A673 (cell line): ENCODE measurements at regions not wholly inside any gene's neighbourhood (a gene's known extent, or its start where the extent isn't known, plus 50 kb on each side); places are given as distances from the start of the nearest gene placed in this dataset.
"Not testable (repeated sequence)": the region's sequence is repeated elsewhere in the genome, so short reads cannot be mapped to it uniquely, and the experiment has no call there.

Source experiments
- BruUV-seq: library from RNA; stranded (reverse); fragments of 400-500 nt; replicated peaks from 2 replicates; lab custom pipeline; 2021; lab: Mats Ljungman, UMichigan
- CTCF ChIA-PET: fragments of 300-600 bp; sonication (Branson Sonifier 250); formaldehyde crosslinking; loops from one replicate; lab custom pipeline; 2022; ENCODE audit warnings: antibody characterized with exemption; lab: Charles Lee
- POLR2A ChIA-PET: fragments of 300-600 bp; sonication (Branson Sonifier 250); formaldehyde crosslinking; loops from one replicate; lab custom pipeline; 2022; ENCODE audit warnings: antibody characterized with exemption; ENCODE audit not compliant: low non-redundant PET; lab: Charles Lee
- DNase-seq: peaks from one replicate; pipeline ENCODE4 v3.0.0-alpha.2; 2015; ENCODE audit warnings: low spot score
- H3K27ac ChIP-seq: fragments of 200-600 bp; sonication (generic); 2 replicates; pipeline ENCODE4 v1.5.1; 2016; ENCODE audit warnings: mixed run types, low read depth, mild to moderate bottlenecking, mixed read lengths, antibody characterized with exemption, low read length; ENCODE audit not compliant: poor library complexity, severe bottlenecking
- H3K27me3 ChIP-seq: fragments of 200-600 bp; sonication (generic); replicated peaks from 2 replicates; pipeline ENCODE4 v1.6.1; 2017; ENCODE audit warnings: mixed run types, low read depth, mild to moderate bottlenecking, mixed read lengths, antibody characterized with exemption, low read length; ENCODE audit not compliant: insufficient read depth, poor library complexity
- H3K36me3 ChIP-seq: fragments of 200-600 bp; sonication (generic); 2 replicates; pipeline ENCODE4 v1.6.1; 2016; ENCODE audit warnings: mixed run types, mild to moderate bottlenecking, mixed read lengths, antibody characterized with exemption, low read length; ENCODE audit not compliant: insufficient read depth, poor library complexity, severe bottlenecking
- H3K4me1 ChIP-seq: fragments of 200-600 bp; sonication (generic); 2 replicates; pipeline ENCODE4 v1.6.1; 2017; ENCODE audit warnings: mixed run types, mild to moderate bottlenecking, mixed read lengths, antibody characterized with exemption, low read length; ENCODE audit not compliant: insufficient read depth, poor library complexity, severe bottlenecking
- H3K4me3 ChIP-seq: fragments of 200-600 bp; sonication (generic); 2 replicates; pipeline ENCODE4 v1.5.1; 2016; ENCODE audit warnings: low read depth, mixed run types, mild to moderate bottlenecking, mixed read lengths, low read length; ENCODE audit not compliant: poor library complexity, severe bottlenecking
- H3K9me3 ChIP-seq: fragments of 200-600 bp; sonication (generic); 2 replicates; pipeline ENCODE4 v1.6.1; 2016; ENCODE audit warnings: mixed run types, low read depth, mild to moderate bottlenecking, mixed read lengths, antibody characterized with exemption, low read length; ENCODE audit not compliant: poor library complexity, severe bottlenecking
- EZH2 ChIP-seq: fragments of 200-600 bp; sonication (generic); IDR thresholded peaks from 2 replicates; pipeline ENCODE4 v1.6.1; 2017; ENCODE audit warnings: borderline replicate concordance, low read depth, mild to moderate bottlenecking, mixed read lengths, antibody characterized with exemption, low read length; ENCODE audit not compliant: poor library complexity, severe bottlenecking
- intact Hi-C: fragments of 100-400 bp; cut with micrococcal nuclease; formaldehyde crosslinking; loops from one replicate; pipeline ENCODE4 v1.10.0; 2022; ENCODE audit not compliant: unreplicated experiment
- TF ChIP-seq, protein P1 (sequence below): fragments of 300-800, 200-600 bp; sonication (generic); conservative IDR thresholded peaks from 2 replicates; pipeline ENCODE4 v1.5.1; 2017; ENCODE audit warnings: low read depth, mild to moderate bottlenecking, antibody characterized with exemption, low read length, moderate library complexity, mixed read lengths

DNA sequence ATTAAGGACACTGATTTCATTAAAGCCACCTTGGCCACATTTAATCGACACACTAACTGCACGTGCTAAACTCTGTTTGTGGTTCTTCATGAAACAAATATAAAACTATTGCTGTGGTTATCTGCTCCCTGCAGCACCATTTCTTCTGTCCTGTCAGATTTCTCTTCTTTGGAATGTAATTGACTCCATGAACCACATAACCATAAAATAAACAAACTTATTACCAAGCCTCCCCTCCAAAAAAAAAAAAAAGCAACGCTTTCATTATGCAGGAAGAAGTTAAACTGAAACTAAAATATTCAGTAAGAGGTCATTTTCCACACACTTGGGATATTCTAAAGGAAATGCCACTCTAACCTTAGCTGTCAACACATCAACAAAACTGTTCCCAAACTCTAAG is 319.1 kb upstream of the NT5E start:
- Histone ChIP-seq H3K36me3 (no peaks in the 10 kb centered on the region), H3K9me3 (no peaks in the 10 kb centered on the region), H3K27me3 (no peaks in the 10 kb centered on the region), H3K4me1 (peaks cover 11% of the 10 kb centered on the region), H3K27ac (no peak overlapping the region), H3K4me3 (no peak overlapping the region)
- BruUV-seq, result no TSS peak
- intact Hi-C loops, result no loop called here
- POLR2A ChIA-PET, result no interaction called here
- DNase-seq, result no peak
- TF ChIP-seq, protein P1, sequence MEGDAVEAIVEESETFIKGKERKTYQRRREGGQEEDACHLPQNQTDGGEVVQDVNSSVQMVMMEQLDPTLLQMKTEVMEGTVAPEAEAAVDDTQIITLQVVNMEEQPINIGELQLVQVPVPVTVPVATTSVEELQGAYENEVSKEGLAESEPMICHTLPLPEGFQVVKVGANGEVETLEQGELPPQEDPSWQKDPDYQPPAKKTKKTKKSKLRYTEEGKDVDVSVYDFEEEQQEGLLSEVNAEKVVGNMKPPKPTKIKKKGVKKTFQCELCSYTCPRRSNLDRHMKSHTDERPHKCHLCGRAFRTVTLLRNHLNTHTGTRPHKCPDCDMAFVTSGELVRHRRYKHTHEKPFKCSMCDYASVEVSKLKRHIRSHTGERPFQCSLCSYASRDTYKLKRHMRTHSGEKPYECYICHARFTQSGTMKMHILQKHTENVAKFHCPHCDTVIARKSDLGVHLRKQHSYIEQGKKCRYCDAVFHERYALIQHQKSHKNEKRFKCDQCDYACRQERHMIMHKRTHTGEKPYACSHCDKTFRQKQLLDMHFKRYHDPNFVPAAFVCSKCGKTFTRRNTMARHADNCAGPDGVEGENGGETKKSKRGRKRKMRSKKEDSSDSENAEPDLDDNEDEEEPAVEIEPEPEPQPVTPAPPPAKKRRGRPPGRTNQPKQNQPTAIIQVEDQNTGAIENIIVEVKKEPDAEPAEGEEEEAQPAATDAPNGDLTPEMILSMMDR, result no peak
- no peak for TF ChIP-seq EZH2
- CTCF ChIA-PET, result no interaction called here

DNA sequence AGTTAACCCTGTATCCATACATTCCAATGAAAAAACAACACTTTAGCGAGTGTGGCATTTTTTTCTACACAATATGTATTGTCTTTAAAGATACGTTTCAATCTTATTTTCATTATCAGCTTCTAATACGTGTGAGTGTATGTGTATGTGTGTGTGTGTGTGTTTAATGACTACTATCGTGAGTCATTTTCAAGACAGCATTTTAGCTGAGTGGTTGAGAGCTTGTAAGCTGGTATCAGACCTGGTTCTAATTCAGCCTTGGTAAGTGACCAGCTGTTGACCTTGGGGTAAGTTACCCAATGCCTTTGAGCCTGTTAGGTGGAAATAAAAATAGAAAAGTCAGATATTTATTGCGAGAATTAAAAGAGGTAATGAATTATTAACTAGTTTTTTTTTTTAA is 320.0 kb upstream of the NT5E start:
- Histone ChIP-seq H3K4me1 (peaks cover 20% of the 10 kb centered on the region), H3K4me3 (no peak overlapping the region), H3K9me3 (no peaks in the 10 kb centered on the region), H3K36me3 (no peaks in the 10 kb centered on the region), H3K27me3 (no peaks in the 10 kb centered on the region), H3K27ac (no peak overlapping the region)
- intact Hi-C loops, result loop anchor here (5.0 to 10.0 kb wide), 2 partner anchors 163 to 355 kb away; no protein-coding TSS in a partner anchor
- ChIA-PET CTCF (no interaction called here), POLR2A (no interaction called here)
- no TSS peak for BruUV-seq
- TF ChIP-seq, protein P1, result no peak
- TF ChIP-seq EZH2, result no peak
- DNase-seq, result no peak

DNA sequence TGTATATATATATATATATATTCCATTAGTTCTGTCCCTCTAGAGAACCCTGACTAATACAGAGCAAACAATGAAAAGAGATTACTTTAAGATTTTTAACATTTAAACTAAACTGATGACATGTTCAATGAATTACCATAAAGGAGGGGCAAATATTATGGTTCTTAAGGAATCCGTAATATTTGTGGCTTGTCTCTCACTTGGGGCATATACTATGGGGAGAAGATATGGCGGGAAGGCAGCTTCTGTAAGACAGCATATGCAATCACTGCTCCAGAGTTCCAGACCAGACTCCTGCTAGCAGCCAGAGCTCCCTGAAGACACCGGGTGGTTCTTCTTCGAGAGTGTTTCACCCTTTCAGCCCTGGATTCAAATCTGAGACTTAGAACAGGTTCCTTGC is 321.1 kb upstream of the NT5E start:
- peaks cover 28% of the 10 kb centered on the region for H3K4me1 ChIP-seq
- H3K27me3 ChIP-seq, result no peaks in the 10 kb centered on the region
- TF ChIP-seq EZH2, result no peak
- TF ChIP-seq, protein P1, result no peak
- DNase-seq, result no peak
- BruUV-seq, result no TSS peak
- no peak overlapping the region for H3K4me3 ChIP-seq
- ChIA-PET CTCF (no interaction called here), POLR2A (no interaction called here)
- intact Hi-C loops, result loop anchor here (5.0 to 10.0 kb wide), 2 partner anchors 161 to 354 kb away; no protein-coding TSS in a partner anchor
- H3K27ac ChIP-seq, result no peak overlapping the region
- H3K9me3 ChIP-seq, result no peaks in the 10 kb centered on the region
- H3K36me3 ChIP-seq, result no peaks in the 10 kb centered on the region

DNA sequence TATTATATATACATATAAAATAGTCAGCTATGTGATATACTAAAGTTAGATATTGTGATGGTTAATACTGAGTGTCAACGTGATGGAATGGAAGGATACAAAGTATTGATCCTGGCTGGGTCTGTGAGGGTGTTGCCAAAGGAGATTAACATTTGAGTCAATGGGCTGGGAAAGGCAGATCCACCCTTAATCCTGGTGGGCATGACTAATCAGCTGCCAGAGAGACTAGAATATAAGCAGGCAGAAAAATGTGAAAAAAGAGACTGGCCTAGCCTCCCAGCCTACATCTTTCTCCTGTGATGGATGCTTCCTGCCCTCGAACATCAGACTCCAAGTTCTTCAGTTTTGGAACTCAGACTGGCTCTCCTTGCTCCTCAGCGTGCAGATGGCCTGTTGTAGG is 321.6 kb upstream of the NT5E start:
- peaks cover 28% of the 10 kb centered on the region for H3K4me1 ChIP-seq
- DNase-seq, H3K4me3 ChIP-seq, H3K27me3 ChIP-seq, H3K27ac ChIP-seq, POLR2A ChIA-PET, H3K9me3 ChIP-seq, BruUV-seq, H3K36me3 ChIP-seq, CTCF ChIA-PET: not testable (repeated sequence)
- intact Hi-C loops, result loop anchor here (5.0 to 10.0 kb wide), 2 partner anchors 161 to 353 kb away; no protein-coding TSS in a partner anchor
